Aorta (tissue), 5 donors: ENCODE measurements at regions not wholly inside any gene's neighbourhood (a gene's known extent, or its start where the extent isn't known, plus 50 kb on each side); places are given as distances from the start of the nearest gene placed in this dataset.

Experiments
- ATAC-seq: fragments of 200-7000 bp; cut with Tn5 transposase; one replicate; pipeline ENCODE4 v1.9.1; 2022; ENCODE audit warnings: moderate library complexity; ENCODE audit not compliant: low FRiP score
- DNase-seq, 2 donors: peaks; one replicate each; pipeline ENCODE4 v3.0.0-alpha.2; 2020
- H3K27ac ChIP-seq, 2 donors: one replicate each; pipeline ENCODE4 v1.5.1; 2013; ENCODE audit warnings: low read length in 2 of 2, mild to moderate bottlenecking in 2 of 2, moderate library complexity in 2 of 2, control low read depth in 1 of 2, inconsistent platforms in 1 of 2, low read depth in 1 of 2
- H3K27me3 ChIP-seq, 2 donors: one replicate each; pipeline ENCODE4 v1.6.1; 2013; ENCODE audit warnings: control low read depth in 1 of 2, low read length in 1 of 2, mild to moderate bottlenecking in 1 of 2, moderate library complexity in 1 of 2; ENCODE audit not compliant: insufficient read depth in 2 of 2, control insufficient read depth in 1 of 2
- H3K36me3 ChIP-seq, 2 donors: one replicate each; pipeline ENCODE4 v1.6.1; 2013; ENCODE audit warnings: control low read depth in 1 of 2, low read length in 1 of 2, mild to moderate bottlenecking in 1 of 2; ENCODE audit not compliant: insufficient read depth in 2 of 2, control insufficient read depth in 1 of 2
- H3K4me1 ChIP-seq, 2 donors: one replicate each; pipeline ENCODE4 v1.6.1; 2013; ENCODE audit warnings: low read length in 2 of 2, control low read depth in 1 of 2, mild to moderate bottlenecking in 1 of 2, moderate library complexity in 1 of 2; ENCODE audit not compliant: insufficient read depth in 2 of 2, control insufficient read depth in 1 of 2
- H3K4me3 ChIP-seq, 2 donors: one replicate each; pipeline ENCODE4 v1.5.1; 2013; ENCODE audit warnings: low read length in 2 of 2, control low read depth in 1 of 2, mild to moderate bottlenecking in 1 of 2
- H3K9me3 ChIP-seq: one replicate; pipeline ENCODE4 v1.6.1; 2013; ENCODE audit warnings: mild to moderate bottlenecking, low read length; ENCODE audit not compliant: control insufficient read depth
- WGBS, 2 donors: extraction: QIAGEN DNeasy Blood & Tissue Kit; methylation state at CpG; one replicate each; pipeline ENCODE4 v1.1.7; 2013; 5-methylcytosine and 5-hydroxymethylcytosine counted together
- intact Hi-C, 2 donors: fragments of 100-400 bp; cut with DNase I; formaldehyde crosslinking; loops; one replicate each; pipeline versions ENCODE4 v1.14.2 to v1.15.0; 2022
- donor health status: healthy with polysubstance abuse.
- donor health status: Bipolar disorder and iron deficiency.
- donor health status: DM: no; HTN: no; CAD: no.
- donor health status: DM: no; HTN: no; CAD: no.
- donor health status: DM: yes; HTN: yes; CAD: no.

GRCh38 chr15:25051399-25052154 is 96.8 kb downstream of the SNRPN start:
- Histone ChIP-seq H3K36me3 (peaks cover 12 to 37% of the 10 kb centered on the region in 2 donors), H3K9me3 (peaks cover 75% of the 10 kb centered on the region), H3K4me3 (no peak overlapping the region), H3K4me1 (no peaks in the 10 kb centered on the region), H3K27ac (no peak overlapping the region), H3K27me3 (no peaks in the 10 kb centered on the region)
- ATAC-seq (no peak), DNase-seq (peak in 1 of 2 donors; percentile 36)
- WGBS, 2 donors: 85 to 89% methylated on average over 13 of the region's 13 CpGs
- intact Hi-C loops: no loop called here

DNA sequence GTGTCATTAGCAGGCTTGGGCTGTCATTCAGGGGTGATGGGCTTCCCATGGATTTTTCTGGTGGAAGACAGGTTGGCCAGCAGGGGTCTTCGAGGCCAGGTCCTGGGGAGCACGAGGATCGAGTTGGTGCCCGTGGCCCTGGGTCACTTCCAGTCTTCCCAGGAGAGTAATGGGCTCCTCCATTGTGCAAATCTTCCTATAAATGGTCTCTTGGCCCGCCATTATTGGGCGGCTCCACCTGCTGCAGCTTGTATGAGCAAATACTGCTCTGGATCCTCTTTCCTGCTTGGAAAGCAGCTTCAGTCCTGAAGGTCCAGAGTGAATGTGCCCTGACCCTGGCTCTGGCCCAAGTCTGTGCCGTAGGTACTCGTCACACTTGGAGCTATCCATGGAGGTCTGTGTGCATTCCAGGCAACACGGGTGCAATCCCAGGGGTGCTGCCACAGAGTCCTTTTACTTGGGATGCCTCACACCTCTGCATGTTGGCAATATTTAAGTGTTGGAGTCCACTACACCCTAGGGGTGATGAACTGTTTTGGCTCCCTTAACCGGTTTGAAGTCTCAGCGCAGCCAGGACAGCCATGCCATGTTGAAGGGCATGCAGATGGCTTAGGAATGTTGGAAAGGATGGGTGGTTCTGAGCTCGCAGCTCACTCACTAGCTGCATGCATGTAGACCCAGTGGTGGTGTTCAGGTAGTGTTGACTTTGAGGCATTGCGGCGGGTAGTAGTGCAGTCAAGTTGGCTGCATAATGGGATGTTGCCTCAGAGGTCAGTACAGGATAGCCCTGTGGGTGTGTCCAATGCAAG is 97.6 kb downstream of the SNRPN start:
- WGBS, 2 donors: 90 to 91% methylated on average over 14 of the region's 14 CpGs
- intact Hi-C loops: no loop called here
- Histone ChIP-seq H3K4me1 (no peaks in the 10 kb centered on the region), H3K4me3 (no peak overlapping the region), H3K36me3 (peaks cover 12 to 34% of the 10 kb centered on the region in 2 donors), H3K9me3 (peaks cover 77% of the 10 kb centered on the region), H3K27ac (no peak overlapping the region), H3K27me3 (no peaks in the 10 kb centered on the region)
- ATAC-seq: no peak
- peak in 1 of 2 donors; percentile 44 for DNase-seq

DNA sequence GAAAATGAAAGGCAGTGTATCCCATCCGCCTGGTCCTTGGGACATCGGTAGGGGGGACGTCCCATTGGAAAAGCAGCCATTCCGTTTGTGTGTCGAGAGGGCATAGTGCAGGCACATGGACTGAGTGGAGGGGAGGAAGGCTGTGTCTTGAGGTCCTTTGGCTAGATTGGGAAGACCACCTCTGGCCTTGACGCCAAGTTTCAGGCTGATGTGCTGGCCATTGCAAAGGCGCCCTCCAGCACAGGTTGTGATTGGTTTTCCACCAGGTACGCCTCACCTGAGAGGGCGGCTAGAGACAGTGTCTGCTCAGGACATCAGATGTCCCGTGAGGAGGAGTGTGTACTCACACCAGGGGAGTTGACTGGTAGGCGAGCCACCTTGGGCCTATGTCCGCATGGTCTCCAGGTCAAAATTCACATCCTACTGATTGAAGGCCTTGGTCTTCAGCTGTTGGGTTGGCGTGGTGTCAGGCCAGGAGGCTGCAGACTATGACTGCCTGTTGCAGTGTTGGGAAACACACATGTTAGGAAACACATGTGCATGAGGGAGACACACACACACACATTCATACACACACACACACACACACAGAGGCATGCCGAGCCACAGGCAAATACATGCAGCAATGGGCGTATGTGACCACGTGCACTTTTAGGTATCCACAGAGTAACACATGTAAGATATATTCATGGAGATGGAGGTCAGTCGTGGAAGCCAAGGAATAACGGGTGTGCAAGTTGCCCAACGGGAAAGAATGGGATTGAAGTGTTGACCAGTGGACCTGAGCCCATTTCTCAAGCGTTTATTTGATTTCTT is 98.4 kb downstream of the SNRPN start:
- intact Hi-C loops: no loop called here
- peaks cover 82% of the 10 kb centered on the region for H3K9me3 ChIP-seq
- H3K27ac ChIP-seq: no peak overlapping the region
- H3K4me3 ChIP-seq: no peak overlapping the region
- no peaks in the 10 kb centered on the region for H3K27me3 ChIP-seq
- H3K36me3 ChIP-seq: peaks cover 12 to 36% of the 10 kb centered on the region in 2 donors
- 91% methylated on average over 20 of the region's 20 CpGs for WGBS, 2 donors
- peak in 1 of 2 donors; percentile 38 for DNase-seq
- ATAC-seq: no peak
- no peaks in the 10 kb centered on the region for H3K4me1 ChIP-seq

- DNase-seq (peak in 1 of 2 donors; percentile 47), ATAC-seq (no peak)
- Histone ChIP-seq H3K4me1 (no peaks in the 10 kb centered on the region), H3K27ac (no peak overlapping the region), H3K36me3 (peaks cover 12 to 44% of the 10 kb centered on the region in 2 donors), H3K27me3 (no peaks in the 10 kb centered on the region), H3K4me3 (no peak overlapping the region), H3K9me3 (peaks cover 90% of the 10 kb centered on the region)
- WGBS, 2 donors: 94 to 95% methylated on average over 8 of the region's 8 CpGs
- intact Hi-C loops: no loop called here
Measured at GRCh38 chr15:25054329-25054728, 99.5 kb downstream of the SNRPN start.

DNA sequence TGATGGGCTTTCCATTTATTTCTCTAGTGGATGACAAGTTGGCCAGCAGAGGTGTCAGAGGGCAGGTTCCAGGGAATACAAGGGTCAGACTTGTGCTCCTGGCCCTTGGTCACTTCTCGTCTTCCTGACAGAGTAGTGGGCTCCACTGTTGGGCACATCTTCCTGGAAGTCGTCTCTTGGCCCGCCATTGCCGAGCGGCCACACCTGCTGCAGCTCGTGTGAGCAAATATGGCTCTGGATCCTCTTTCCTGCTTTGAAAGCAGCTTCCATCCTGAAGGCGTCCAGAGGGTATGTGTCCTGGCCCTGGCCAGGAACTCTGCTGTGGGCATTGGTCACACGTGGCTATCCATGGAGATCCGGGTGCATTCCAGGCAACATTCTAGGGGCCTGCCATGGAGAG is 100.2 kb downstream of the SNRPN start:
- Histone ChIP-seq H3K4me3 (no peak overlapping the region), H3K27me3 (no peaks in the 10 kb centered on the region), H3K9me3 (peaks cover 94% of the 10 kb centered on the region), H3K4me1 (no peaks in the 10 kb centered on the region), H3K36me3 (peaks cover 12 to 49% of the 10 kb centered on the region in 2 donors), H3K27ac (no peak overlapping the region)
- ATAC-seq: no peak
- intact Hi-C loops: no loop called here
- DNase-seq: peak in 1 of 2 donors; percentile 50
- 90 to 92% methylated on average over 9 of the region's 9 CpGs for WGBS, 2 donors

DNA sequence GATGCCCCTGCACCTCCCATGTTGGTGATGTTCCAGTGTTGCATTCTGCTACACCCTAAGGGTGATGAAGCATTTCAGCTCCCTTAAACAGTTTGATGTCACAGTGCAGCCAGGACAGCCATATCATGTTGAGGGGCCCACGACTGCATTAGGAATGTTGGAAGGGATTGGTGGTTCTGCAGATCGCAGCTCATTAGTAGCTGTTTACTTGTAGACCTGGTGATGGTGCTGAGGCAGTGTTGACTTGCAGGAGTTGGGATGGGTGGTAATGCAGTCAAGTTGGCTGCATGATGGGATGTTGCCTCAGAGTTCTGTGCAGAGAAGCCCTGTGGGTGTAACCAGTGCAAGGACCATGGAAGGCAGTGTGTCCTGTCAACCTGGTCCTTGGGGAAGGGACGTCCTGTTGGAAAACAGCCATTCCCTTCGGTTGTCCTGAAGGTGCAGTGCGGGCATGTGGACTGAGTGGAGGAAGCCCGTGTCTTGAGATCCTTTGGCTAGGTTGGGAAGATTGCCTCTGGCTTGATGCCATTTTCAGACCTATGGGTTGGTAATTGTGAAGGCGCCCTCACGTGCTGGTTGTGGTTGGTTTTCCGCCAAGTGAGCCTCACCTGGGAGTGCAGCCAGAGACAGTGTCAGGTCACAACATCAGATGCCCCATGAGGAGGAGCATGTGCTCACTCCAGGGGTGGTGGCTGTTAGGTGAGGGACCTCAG is 100.7 kb downstream of the SNRPN start:
- intact Hi-C loops: no loop called here

DNA sequence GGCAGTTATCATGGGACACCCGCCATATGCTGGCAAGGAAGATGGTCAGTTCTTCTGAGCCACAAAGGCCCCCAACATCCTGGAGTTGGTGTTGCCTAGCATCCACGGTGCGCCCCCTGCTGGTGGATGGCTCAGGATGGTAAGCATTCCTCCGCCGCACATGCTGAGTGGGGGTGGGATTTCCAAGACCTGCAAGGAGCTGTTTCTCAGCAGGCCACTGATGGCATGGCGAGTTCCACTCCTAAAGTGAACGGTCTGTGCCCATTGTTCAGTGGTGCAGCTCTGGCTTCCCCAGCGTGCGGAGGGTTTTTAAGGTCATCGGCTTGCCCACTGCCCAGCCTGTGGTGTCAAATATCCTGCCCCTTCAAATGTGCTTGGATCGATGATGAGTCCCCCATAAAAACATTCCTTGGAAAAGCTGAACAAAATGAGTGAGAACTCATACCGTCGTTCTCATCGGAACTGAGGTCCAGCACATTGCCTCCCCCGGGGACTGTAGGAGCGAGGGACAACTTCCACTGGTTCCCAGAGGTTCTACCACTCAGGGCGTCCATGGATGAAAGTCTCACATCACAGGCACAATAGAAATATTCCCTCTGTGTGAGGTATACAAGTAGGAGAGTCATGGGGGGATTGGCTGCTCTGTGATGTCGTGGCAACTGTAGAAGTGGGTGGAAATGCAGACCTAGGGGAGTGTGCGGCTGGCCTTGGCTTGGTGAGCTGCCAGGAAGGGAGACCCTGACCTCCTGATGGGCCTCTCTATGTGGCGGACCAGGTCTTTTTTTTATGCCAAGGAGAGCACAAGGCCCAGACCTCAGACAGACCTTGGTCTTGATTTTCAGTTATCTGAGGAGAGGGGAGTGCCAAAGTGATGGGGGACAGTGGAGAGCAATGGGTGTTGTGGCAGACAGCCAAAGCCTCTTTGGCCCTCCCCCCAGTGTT is 102.0 kb downstream of the SNRPN start:
- DNase-seq (peak in 1 of 2 donors; percentile 68), ATAC-seq (no peak)
- H3K4me3 ChIP-seq: no peak overlapping the region
- intact Hi-C loops: no loop called here
- H3K9me3 ChIP-seq: peaks cover 94% of the 10 kb centered on the region
- no peaks in the 10 kb centered on the region for H3K4me1 ChIP-seq
- H3K36me3 ChIP-seq: peaks cover 8 to 49% of the 10 kb centered on the region in 2 donors
- H3K27me3 ChIP-seq: no peaks in the 10 kb centered on the region
- 89 to 90% methylated on average over 20 of the region's 20 CpGs for whole genome bisulfite sequencing, 2 donors
- no peak overlapping the region for H3K27ac ChIP-seq

More for the DNA sequence above, 100.7 kb downstream of the SNRPN start:
- ATAC-seq (no peak), DNase-seq (peak in 1 of 2 donors; percentile 6)
- Histone ChIP-seq H3K27me3 (no peaks in the 10 kb centered on the region), H3K9me3 (peaks cover 94% of the 10 kb centered on the region), H3K4me1 (no peaks in the 10 kb centered on the region), H3K4me3 (no peak overlapping the region), H3K36me3 (peaks cover 12 to 46% of the 10 kb centered on the region in 2 donors), H3K27ac (no peak overlapping the region)
- WGBS, 2 donors: 90 to 91% methylated on average over 9 of the region's 9 CpGs
